ENCODE measurements at regions not wholly inside any gene's neighbourhood (a gene's known extent, or its start where the extent isn't known, plus 50 kb on each side); places are given as distances from the start of the nearest gene placed in this dataset.

GRCh38 chr3:72343078-72343477 is 505.2 kb downstream of the SHQ1 start:
- no peak overlapping the region for H3K27ac Mint-ChIP-seq
- H2AFZ ChIP-seq (ENCODE audit: low read length): no peak overlapping the region
- TF ChIP-seq, protein P1, sequence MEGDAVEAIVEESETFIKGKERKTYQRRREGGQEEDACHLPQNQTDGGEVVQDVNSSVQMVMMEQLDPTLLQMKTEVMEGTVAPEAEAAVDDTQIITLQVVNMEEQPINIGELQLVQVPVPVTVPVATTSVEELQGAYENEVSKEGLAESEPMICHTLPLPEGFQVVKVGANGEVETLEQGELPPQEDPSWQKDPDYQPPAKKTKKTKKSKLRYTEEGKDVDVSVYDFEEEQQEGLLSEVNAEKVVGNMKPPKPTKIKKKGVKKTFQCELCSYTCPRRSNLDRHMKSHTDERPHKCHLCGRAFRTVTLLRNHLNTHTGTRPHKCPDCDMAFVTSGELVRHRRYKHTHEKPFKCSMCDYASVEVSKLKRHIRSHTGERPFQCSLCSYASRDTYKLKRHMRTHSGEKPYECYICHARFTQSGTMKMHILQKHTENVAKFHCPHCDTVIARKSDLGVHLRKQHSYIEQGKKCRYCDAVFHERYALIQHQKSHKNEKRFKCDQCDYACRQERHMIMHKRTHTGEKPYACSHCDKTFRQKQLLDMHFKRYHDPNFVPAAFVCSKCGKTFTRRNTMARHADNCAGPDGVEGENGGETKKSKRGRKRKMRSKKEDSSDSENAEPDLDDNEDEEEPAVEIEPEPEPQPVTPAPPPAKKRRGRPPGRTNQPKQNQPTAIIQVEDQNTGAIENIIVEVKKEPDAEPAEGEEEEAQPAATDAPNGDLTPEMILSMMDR (conservative IDR thresholded peaks at IDR 0.05): no peak
- no peak overlapping the region for H4K8ac ChIP-seq (replicated peaks; ENCODE audit: insufficient read length, low read depth, low read length)
- no peak overlapping the region for H2BK5ac ChIP-seq (ENCODE audit: insufficient read length, low read length)
- H3K79me1 ChIP-seq (ENCODE audit: insufficient read depth, low read depth, low read length, poor library complexity, severe bottlenecking): no peaks in the 10 kb centered on the region
- no peak overlapping the region for H3K27ac ChIP-seq (ENCODE audit: insufficient read length, low read depth, low read length)
- no peak overlapping the region for H4K91ac ChIP-seq (ENCODE audit: insufficient read length, low read depth, low read length)
- no peak overlapping the region for H3K4ac ChIP-seq (ENCODE audit: low read depth, low read length)
- no peaks in the 10 kb centered on the region for H3K36me3 Mint-ChIP-seq (ENCODE audit: insufficient read depth in 1 of 3, low read depth in 3 of 3)
- no peak for DNase-seq
- no peaks in the 10 kb centered on the region for H3K4me1 ChIP-seq (ENCODE audit: insufficient read depth, low read length)
- H3K4me2 ChIP-seq (ENCODE audit: insufficient read depth, insufficient read length, low read length): no peak overlapping the region
- no peak overlapping the region for H3K14ac ChIP-seq (ENCODE audit: insufficient read depth, low read length)
- H3K27me3 ChIP-seq (ENCODE audit: insufficient read depth, low read length): no peaks in the 10 kb centered on the region
- WGBS (ENCODE audit: extremely low coverage, insufficient read length, low lambda C conversion rate): no CpG with 5 or more reads among the region's 3 CpGs
- H3K18ac ChIP-seq (ENCODE audit: insufficient read length, low read depth, low read length): no peak overlapping the region
- H3K23ac ChIP-seq (ENCODE audit: insufficient read length, low read depth, low read length): no peak overlapping the region
- H3K23me2 ChIP-seq (ENCODE audit: insufficient read length, low read depth, low read length, poor library complexity, severe bottlenecking): no peaks in the 10 kb centered on the region
- H4K20me1 ChIP-seq (ENCODE audit: control insufficient read depth, insufficient read depth, insufficient read length): no peaks in the 10 kb centered on the region
- H4K5ac ChIP-seq (ENCODE audit: insufficient read length, low read depth, low read length): no peak overlapping the region
- H3K4me3 Mint-ChIP-seq: no peak overlapping the region
- no peaks in the 10 kb centered on the region for H3K9me3 ChIP-seq (ENCODE audit: control insufficient read depth, low read depth, low read length)
- no peak overlapping the region for H2BK20ac ChIP-seq (ENCODE audit: low read depth, low read length, poor library complexity, severe bottlenecking)
- no peaks in the 10 kb centered on the region for H3K79me2 ChIP-seq (ENCODE audit: insufficient read depth, low read length)
- no peak overlapping the region for H2BK120ac ChIP-seq (ENCODE audit: low read depth, low read length, poor library complexity, severe bottlenecking)
- no peak overlapping the region for H2BK15ac ChIP-seq (ENCODE audit: low read depth, low read length)
- H3K9me3 Mint-ChIP-seq: no peaks in the 10 kb centered on the region; a peak in 1 of 5 replicates
- no peak overlapping the region for H3K9ac ChIP-seq (ENCODE audit: extremely low read depth, insufficient read length, low read length)
- H3K56ac ChIP-seq (ENCODE audit: insufficient read length, low read depth, low read length): no peak overlapping the region
- H2AK5ac ChIP-seq (ENCODE audit: insufficient read length, low read length): no peak overlapping the region
- no peak overlapping the region for H2BK12ac ChIP-seq (ENCODE audit: insufficient read length, low read depth, low read length)
- no peak overlapping the region for H3T11ph ChIP-seq (ENCODE audit: low read length)
- no peaks in the 10 kb centered on the region for H3K27me3 Mint-ChIP-seq (ENCODE audit: low read depth)
- peaks cover 12 to 15% of the 10 kb centered on the region in 2 experiments for H3K4me1 Mint-ChIP-seq

Measured in H9 (cell line).